CD4-positive, alpha-beta T cell (primary cell): ENCODE measurements at regions not wholly inside any gene's neighbourhood (a gene's known extent, or its start where the extent isn't known, plus 50 kb on each side); places are given as distances from the start of the nearest gene placed in this dataset.

Experiments
- ATAC-seq: fragments of 200-7000 bp; cut with Tn5 transposase; one replicate; pipeline ENCODE4 v1.10.0; 2022; ENCODE audit warnings: mild to moderate bottlenecking; ENCODE audit not compliant: poor library complexity
- CTCF ChIA-PET: fragments of 350-600 bp; sonication (Branson Sonifier 250); formaldehyde crosslinking; loops from one replicate; lab custom pipeline; 2021; ENCODE audit warnings: antibody characterized with exemption, inconsistent platforms; lab: Charles Lee
- POLR2A ChIA-PET: fragments of 350-600 bp; sonication (Branson Sonifier 250); formaldehyde crosslinking; loops from one replicate; lab custom pipeline; 2021; ENCODE audit warnings: antibody characterized with exemption, inconsistent platforms; lab: Charles Lee
- DNase-seq, 14 experiments: peaks; one replicate each; pipeline ENCODE4 v3.0.0-alpha.2; 2013 to 2020; ENCODE audit warnings: mixed read lengths in 2 of 14
- H3K27ac ChIP-seq, 2 donors: one replicate each; pipeline versions ENCODE4 v1.5.1 to v1.7.0; 2013; ENCODE audit warnings: low read length in 2 of 2, low read depth in 1 of 2, mild to moderate bottlenecking in 1 of 2
- H3K27me3 ChIP-seq, 2 experiments: 1 replicate in 1 of 2; 2 replicates in 1 of 2; pipeline versions ENCODE4 v1.6.1 to v1.7.0; 2013; ENCODE audit warnings: low read length in 2 of 2, control low read depth in 1 of 2, mild to moderate bottlenecking in 1 of 2, moderate library complexity in 1 of 2; ENCODE audit not compliant: insufficient read depth in 2 of 2, control insufficient read depth in 1 of 2
- H3K36me3 ChIP-seq: one replicate; pipeline ENCODE4 v1.6.1; 2013; ENCODE audit warnings: low read length, control low read depth; ENCODE audit not compliant: insufficient read depth
- H3K4me1 ChIP-seq: one replicate; pipeline ENCODE4 v1.6.1; 2013; ENCODE audit warnings: low read length, control low read depth; ENCODE audit not compliant: insufficient read depth
- H3K4me3 ChIP-seq: one replicate; pipeline ENCODE4 v1.5.1; 2013; ENCODE audit warnings: mild to moderate bottlenecking, low read length, moderate library complexity
- H3K9me3 ChIP-seq, 2 experiments: 1 replicate in 1 of 2; 2 replicates in 1 of 2; pipeline versions ENCODE4 v1.6.1 to v1.7.0; 2013; ENCODE audit warnings: low read length in 2 of 2, mild to moderate bottlenecking in 2 of 2, control low read depth in 1 of 2, moderate library complexity in 1 of 2; ENCODE audit not compliant: control insufficient read depth in 1 of 2, insufficient read depth in 1 of 2
- H3K27ac Mint-ChIP-seq: one replicate; pipeline ENCODE4 v1.8.0; 2020; ENCODE audit warnings: mixed read lengths
- H3K27me3 Mint-ChIP-seq: one replicate; pipeline ENCODE4 v1.8.0; 2021; ENCODE audit warnings: mixed read lengths
- H3K36me3 Mint-ChIP-seq: one replicate; pipeline ENCODE4 v1.8.0; 2021; ENCODE audit warnings: low read depth, mixed read lengths
- H3K4me1 Mint-ChIP-seq: one replicate; pipeline ENCODE4 v1.8.0; 2021; ENCODE audit warnings: low read depth, mixed read lengths
- H3K4me3 Mint-ChIP-seq: one replicate; pipeline ENCODE4 v1.8.0; 2020; ENCODE audit warnings: mild to moderate bottlenecking, mixed read lengths
- H3K9me3 Mint-ChIP-seq: one replicate; pipeline ENCODE4 v1.8.0; 2020; ENCODE audit warnings: mixed read lengths
- intact Hi-C, 2 experiments: fragments of 100-400 bp; cut with DNase I in 1 of 2; cut with micrococcal nuclease in 1 of 2; formaldehyde crosslinking; loops; one replicate each; pipeline versions ENCODE4 v1.15.1 to v1.9.0; 2023 to 2025; cut with DNase I, micrococcal nuclease
- TF ChIP-seq, protein P1 (sequence below): fragments of 200-600 bp; IDR thresholded peaks from one replicate; pipeline ENCODE4 v1.8.0; 2022; ENCODE audit warnings: antibody characterized with exemption, mild to moderate bottlenecking

DNA sequence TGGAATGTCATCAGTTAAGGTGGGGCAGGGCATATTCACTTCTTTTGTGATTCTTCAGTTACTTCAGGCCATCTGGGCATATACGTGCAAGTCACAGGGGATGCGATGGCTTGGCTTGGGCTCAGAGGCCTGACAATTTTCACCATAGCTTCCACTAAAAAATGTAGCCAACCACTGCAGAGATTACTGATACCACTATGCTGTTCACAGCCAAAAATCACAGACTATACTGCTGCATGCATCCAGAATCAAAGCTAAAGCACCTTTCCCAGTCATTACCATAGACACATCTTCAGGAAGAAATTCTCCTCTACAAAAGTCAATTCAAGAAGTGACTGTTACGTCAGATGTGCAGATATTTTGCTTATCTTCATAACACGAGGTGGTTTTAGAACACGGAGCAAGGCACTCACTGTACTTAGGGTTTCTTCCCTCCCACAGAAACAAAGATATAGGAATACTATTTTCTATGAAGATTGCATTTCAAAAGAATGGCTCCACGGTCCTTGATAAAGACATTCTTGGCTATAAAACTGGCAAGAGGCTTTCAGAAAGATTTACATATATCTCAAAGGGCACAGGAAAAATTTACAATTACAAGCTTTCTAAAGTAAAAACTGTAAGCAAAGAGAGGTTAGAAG, 1556.6 kb upstream of the PRR20A start:
- Mint-ChIP-seq H3K4me1 (no peaks in the 10 kb centered on the region), H3K27ac (no peak overlapping the region), H3K9me3 (peaks cover 7% of the 10 kb centered on the region), H3K36me3 (no peaks in the 10 kb centered on the region), H3K4me3 (no peak overlapping the region), H3K27me3 (no peaks in the 10 kb centered on the region)
- intact Hi-C loops = no loop called here
- no peaks in the 10 kb centered on the region for H3K36me3 ChIP-seq
- H3K27me3 ChIP-seq = no peaks in the 10 kb centered on the region
- DNase-seq = no peak
- H3K4me3 ChIP-seq = no peak overlapping the region
- no peak overlapping the region for H3K27ac ChIP-seq
- POLR2A ChIA-PET = no interaction called here
- ATAC-seq = no peak
- peaks cover 0 to 3% of the 10 kb centered on the region in 2 experiments for H3K9me3 ChIP-seq
- H3K4me1 ChIP-seq = no peaks in the 10 kb centered on the region
- TF ChIP-seq, protein P1, sequence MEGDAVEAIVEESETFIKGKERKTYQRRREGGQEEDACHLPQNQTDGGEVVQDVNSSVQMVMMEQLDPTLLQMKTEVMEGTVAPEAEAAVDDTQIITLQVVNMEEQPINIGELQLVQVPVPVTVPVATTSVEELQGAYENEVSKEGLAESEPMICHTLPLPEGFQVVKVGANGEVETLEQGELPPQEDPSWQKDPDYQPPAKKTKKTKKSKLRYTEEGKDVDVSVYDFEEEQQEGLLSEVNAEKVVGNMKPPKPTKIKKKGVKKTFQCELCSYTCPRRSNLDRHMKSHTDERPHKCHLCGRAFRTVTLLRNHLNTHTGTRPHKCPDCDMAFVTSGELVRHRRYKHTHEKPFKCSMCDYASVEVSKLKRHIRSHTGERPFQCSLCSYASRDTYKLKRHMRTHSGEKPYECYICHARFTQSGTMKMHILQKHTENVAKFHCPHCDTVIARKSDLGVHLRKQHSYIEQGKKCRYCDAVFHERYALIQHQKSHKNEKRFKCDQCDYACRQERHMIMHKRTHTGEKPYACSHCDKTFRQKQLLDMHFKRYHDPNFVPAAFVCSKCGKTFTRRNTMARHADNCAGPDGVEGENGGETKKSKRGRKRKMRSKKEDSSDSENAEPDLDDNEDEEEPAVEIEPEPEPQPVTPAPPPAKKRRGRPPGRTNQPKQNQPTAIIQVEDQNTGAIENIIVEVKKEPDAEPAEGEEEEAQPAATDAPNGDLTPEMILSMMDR = no peak
- CTCF ChIA-PET = no interaction called here

DNA sequence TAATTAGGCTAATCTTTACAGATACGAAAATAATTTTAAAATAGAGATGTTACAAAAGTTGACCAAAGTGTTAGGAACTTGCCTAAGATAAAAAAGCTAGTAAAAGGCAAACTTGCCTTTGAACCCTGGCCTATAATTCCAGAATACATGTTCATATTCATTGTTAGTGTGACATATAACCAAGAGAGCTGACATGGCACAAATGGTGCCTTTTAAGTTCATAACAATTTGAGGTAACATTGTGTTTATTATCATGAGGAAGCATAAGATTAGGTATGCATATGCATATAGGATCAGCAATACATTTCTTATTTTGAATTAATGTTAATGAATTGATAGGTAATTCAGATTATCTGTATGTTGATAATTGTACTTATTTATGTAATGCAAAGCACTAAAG, 1537.9 kb upstream of the PRR20A start:
- no peaks in the 10 kb centered on the region for H3K27me3 Mint-ChIP-seq
- intact Hi-C loops = no loop called here
- H3K4me3 Mint-ChIP-seq = no peak overlapping the region
- H3K36me3 Mint-ChIP-seq = no peaks in the 10 kb centered on the region
- H3K9me3 ChIP-seq = peaks cover under 1 to 19% of the 10 kb centered on the region in 2 experiments
- H3K27ac Mint-ChIP-seq = no peak overlapping the region
- no peaks in the 10 kb centered on the region for H3K4me1 Mint-ChIP-seq
- no peak overlapping the region for H3K4me3 ChIP-seq
- no peak overlapping the region for H3K27ac ChIP-seq
- DNase-seq (no peak), ATAC-seq (no peak)
- no peaks in the 10 kb centered on the region for H3K36me3 ChIP-seq
- no peaks in the 10 kb centered on the region for H3K4me1 ChIP-seq
- TF ChIP-seq, protein P1 = no peak
- ChIA-PET POLR2A (no interaction called here), CTCF (no interaction called here)
- H3K27me3 ChIP-seq = no peaks in the 10 kb centered on the region
- peaks cover 2% of the 10 kb centered on the region for H3K9me3 Mint-ChIP-seq

DNA sequence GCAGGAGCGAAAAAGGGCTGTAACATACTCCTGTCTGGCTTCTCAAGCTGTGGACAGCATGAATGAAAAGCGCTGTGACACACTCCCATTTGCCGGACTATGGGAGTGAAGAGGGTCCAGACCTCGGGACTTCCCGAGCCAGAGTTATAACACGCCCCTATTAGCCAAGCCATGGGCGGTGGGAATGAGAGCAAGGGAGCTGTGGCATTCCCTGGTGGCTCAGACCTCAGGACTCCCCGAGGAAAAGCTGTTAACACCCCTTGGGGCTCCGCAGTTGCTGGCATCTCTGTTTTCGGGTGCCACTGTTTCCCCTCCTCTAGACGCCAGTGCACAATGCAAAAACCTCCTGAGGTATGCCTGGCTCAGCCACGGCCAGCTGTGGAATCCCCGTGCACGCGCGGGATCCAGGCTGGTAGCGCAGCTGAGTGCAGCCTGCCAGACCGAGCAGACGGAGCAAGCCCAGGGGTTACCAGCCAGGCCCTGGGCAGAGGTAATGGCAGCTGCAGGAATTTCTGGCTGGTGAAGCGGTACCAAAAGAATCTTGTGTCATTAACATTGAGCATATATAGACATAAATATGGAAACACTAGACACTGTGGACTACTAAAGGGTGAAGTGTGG, 1534.6 kb upstream of the PRR20A start:
- Mint-ChIP-seq H3K36me3 (no peaks in the 10 kb centered on the region), H3K4me3 (no peak overlapping the region), H3K27ac (no peak overlapping the region), H3K9me3 (peaks cover 5% of the 10 kb centered on the region), H3K4me1 (no peaks in the 10 kb centered on the region), H3K27me3 (no peaks in the 10 kb centered on the region)
- H3K9me3 ChIP-seq = peaks cover 3 to 19% of the 10 kb centered on the region in 2 experiments
- CTCF ChIA-PET = no interaction called here
- POLR2A ChIA-PET = no interaction called here
- no peaks in the 10 kb centered on the region for H3K27me3 ChIP-seq
- no peak overlapping the region for H3K27ac ChIP-seq
- no peaks in the 10 kb centered on the region for H3K36me3 ChIP-seq
- no peak for DNase-seq
- TF ChIP-seq, protein P1 = no peak
- no peak for ATAC-seq
- no peak overlapping the region for H3K4me3 ChIP-seq
- intact Hi-C loops = no loop called here
- no peaks in the 10 kb centered on the region for H3K4me1 ChIP-seq
